ENCODE measurements at regions not wholly inside any gene's neighbourhood (a gene's known extent, or its start where the extent isn't known, plus 50 kb on each side); places are given as distances from the start of the nearest gene placed in this dataset.

DNA sequence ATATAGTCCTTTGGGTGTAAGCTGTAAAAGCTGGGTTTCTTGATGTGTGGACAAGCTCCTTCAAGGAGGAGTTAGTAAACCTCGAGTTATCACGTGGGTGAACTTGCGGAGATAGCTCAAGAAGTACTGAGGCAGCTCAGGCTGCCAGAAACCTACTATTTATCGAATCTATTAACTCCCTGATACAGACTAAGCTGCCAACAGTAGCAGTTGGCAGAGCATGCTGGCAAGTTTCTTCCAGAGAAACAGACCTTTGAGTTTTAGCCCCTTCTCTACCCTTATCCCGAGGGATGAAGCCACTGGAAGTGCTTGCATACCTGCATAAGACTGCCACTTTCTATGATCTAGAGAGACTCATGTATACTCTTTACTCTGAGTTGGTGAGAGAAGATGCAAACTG, 624.5 kb upstream of the USP24 start:
- Histone ChIP-seq H3K27me3 (ENCODE audit: control insufficient read depth, insufficient read depth, low read length) (no peaks in the 10 kb centered on the region), H3K4me3 (ENCODE audit: low read depth, low read length) (no peak overlapping the region), H3K9ac (ENCODE audit: low read depth, low read length) (no peak overlapping the region), H3K27ac (ENCODE audit: low read depth, low read length) (no peak overlapping the region), H3K9me3 (ENCODE audit: control insufficient read depth, insufficient read depth, low read length) (no peaks in the 10 kb centered on the region), H3K36me3 (ENCODE audit: control insufficient read depth, insufficient read depth, low read length) (no peaks in the 10 kb centered on the region), H3K4me1 (ENCODE audit: control insufficient read depth, insufficient read depth, low read length) (no peaks in the 10 kb centered on the region)

DNA sequence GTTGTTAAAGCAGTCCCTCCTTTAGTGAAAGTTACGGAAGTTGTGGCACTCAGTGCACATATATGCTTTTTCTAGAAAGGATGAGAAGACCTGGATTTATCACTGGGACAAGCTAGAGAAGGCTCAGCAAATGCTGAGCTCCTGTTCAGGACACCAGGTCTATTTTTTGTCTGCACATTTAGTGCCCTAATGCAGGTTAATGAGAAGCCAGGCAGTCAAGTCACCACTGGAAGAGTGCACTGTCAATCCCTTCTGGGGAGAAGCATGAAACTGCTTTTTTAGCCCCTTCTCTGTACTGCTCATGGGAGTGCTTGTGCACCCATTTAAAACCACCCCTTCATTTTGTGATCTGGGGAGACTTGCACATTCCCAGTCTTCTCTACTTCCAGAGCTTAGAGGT, 624.1 kb upstream of the USP24 start:
- Histone ChIP-seq H3K27me3 (ENCODE audit: control insufficient read depth, insufficient read depth, low read length) (no peaks in the 10 kb centered on the region), H3K4me1 (ENCODE audit: control insufficient read depth, insufficient read depth, low read length) (peaks cover 1% of the 10 kb centered on the region), H3K9me3 (ENCODE audit: control insufficient read depth, insufficient read depth, low read length) (no peaks in the 10 kb centered on the region), H3K27ac (ENCODE audit: low read depth, low read length) (no peak overlapping the region), H3K9ac (ENCODE audit: low read depth, low read length) (no peak overlapping the region), H3K36me3 (ENCODE audit: control insufficient read depth, insufficient read depth, low read length) (no peaks in the 10 kb centered on the region), H3K4me3 (ENCODE audit: low read depth, low read length) (no peak overlapping the region)

DNA sequence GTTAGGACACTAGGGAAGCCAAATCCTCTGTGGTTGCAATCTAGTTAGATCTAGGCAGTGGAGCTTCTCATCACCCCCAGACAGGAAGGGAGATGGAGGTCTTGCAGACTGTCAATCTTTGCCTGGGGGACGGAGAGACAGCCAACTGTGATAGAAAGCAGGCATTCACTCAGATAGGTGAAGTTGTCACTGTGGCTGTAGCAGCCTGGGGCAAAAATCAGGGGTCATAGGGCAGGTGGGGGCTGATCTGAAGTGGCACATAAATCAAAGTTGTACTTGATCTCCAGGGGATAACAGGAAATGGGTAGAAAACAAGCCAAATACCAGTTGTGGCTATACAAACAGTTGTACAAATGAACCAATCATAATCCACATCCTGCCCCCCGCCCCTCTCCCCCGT, 620.9 kb upstream of the USP24 start:
- no peak overlapping the region for H3K27ac ChIP-seq (ENCODE audit: low read depth, low read length)
- no peak overlapping the region for H3K9ac ChIP-seq (ENCODE audit: low read depth, low read length)
- H3K36me3 ChIP-seq (ENCODE audit: control insufficient read depth, insufficient read depth, low read length) = no peaks in the 10 kb centered on the region

GRCh38 chr1:55833529-55834091, 618.4 kb upstream of the USP24 start:
- H3K36me3 ChIP-seq (ENCODE audit: control insufficient read depth, insufficient read depth, low read length) = no peaks in the 10 kb centered on the region
- H3K27me3 ChIP-seq (ENCODE audit: control insufficient read depth, insufficient read depth, low read length) = no peaks in the 10 kb centered on the region
- H3K9me3 ChIP-seq (ENCODE audit: control insufficient read depth, insufficient read depth, low read length) = no peaks in the 10 kb centered on the region
- H3K27ac ChIP-seq (ENCODE audit: low read depth, low read length) = no peak overlapping the region
- H3K4me3 ChIP-seq (ENCODE audit: low read depth, low read length) = no peak overlapping the region
- H3K9ac ChIP-seq (ENCODE audit: low read depth, low read length) = no peak overlapping the region
- peaks cover 6% of the 10 kb centered on the region for H3K4me1 ChIP-seq (ENCODE audit: control insufficient read depth, insufficient read depth, low read length)

More for the DNA sequence above, 620.9 kb upstream of the USP24 start:
- H3K4me3 ChIP-seq (ENCODE audit: low read depth, low read length) = no peak overlapping the region
- H3K9me3 ChIP-seq (ENCODE audit: control insufficient read depth, insufficient read depth, low read length) = no peaks in the 10 kb centered on the region
- peaks cover 6% of the 10 kb centered on the region for H3K4me1 ChIP-seq (ENCODE audit: control insufficient read depth, insufficient read depth, low read length)
- H3K27me3 ChIP-seq (ENCODE audit: control insufficient read depth, insufficient read depth, low read length) = no peaks in the 10 kb centered on the region

DNA sequence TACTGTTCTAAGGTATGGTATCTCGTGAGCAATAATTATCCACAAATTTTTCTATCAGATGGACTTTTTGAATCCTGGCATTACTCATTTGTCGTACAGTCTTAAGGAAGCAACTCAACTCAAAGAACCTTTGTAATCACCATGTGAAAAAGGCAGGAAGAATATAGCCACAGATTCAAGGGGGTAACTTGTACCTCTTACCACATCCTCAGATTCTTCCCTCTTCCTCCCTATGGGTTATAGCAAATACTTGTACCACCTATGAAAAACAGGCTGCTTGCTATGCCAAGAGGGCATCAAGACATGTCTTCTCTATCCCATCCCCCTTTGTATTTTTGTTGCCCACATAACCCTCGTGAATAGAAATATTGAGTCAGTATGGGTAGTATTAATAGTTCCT, 616.6 kb upstream of the USP24 start:
- H3K4me3 ChIP-seq (ENCODE audit: low read depth, low read length) = no peak overlapping the region
- H3K27ac ChIP-seq (ENCODE audit: low read depth, low read length) = no peak overlapping the region
- no peaks in the 10 kb centered on the region for H3K36me3 ChIP-seq (ENCODE audit: control insufficient read depth, insufficient read depth, low read length)
- peaks cover 6% of the 10 kb centered on the region for H3K4me1 ChIP-seq (ENCODE audit: control insufficient read depth, insufficient read depth, low read length)
- H3K9me3 ChIP-seq (ENCODE audit: control insufficient read depth, insufficient read depth, low read length) = no peaks in the 10 kb centered on the region
- H3K9ac ChIP-seq (ENCODE audit: low read depth, low read length) = no peak overlapping the region
- no peaks in the 10 kb centered on the region for H3K27me3 ChIP-seq (ENCODE audit: control insufficient read depth, insufficient read depth, low read length)

GRCh38 chr1:55828044-55828443, 612.9 kb upstream of the USP24 start:
- H3K4me1 ChIP-seq (ENCODE audit: control insufficient read depth, insufficient read depth, low read length) = no peaks in the 10 kb centered on the region
- no peak overlapping the region for H3K27ac ChIP-seq (ENCODE audit: low read depth, low read length)
- no peak overlapping the region for H3K4me3 ChIP-seq (ENCODE audit: low read depth, low read length)
- H3K9me3 ChIP-seq (ENCODE audit: control insufficient read depth, insufficient read depth, low read length) = no peaks in the 10 kb centered on the region
- H3K36me3 ChIP-seq (ENCODE audit: control insufficient read depth, insufficient read depth, low read length) = no peaks in the 10 kb centered on the region
- H3K9ac ChIP-seq (ENCODE audit: low read depth, low read length) = no peak overlapping the region
- no peaks in the 10 kb centered on the region for H3K27me3 ChIP-seq (ENCODE audit: control insufficient read depth, insufficient read depth, low read length)

GRCh38 chr1:55827350-55827749, 612.2 kb upstream of the USP24 start:
- H3K27ac ChIP-seq (ENCODE audit: low read depth, low read length) = no peak overlapping the region
- no peaks in the 10 kb centered on the region for H3K9me3 ChIP-seq (ENCODE audit: control insufficient read depth, insufficient read depth, low read length)
- H3K36me3 ChIP-seq (ENCODE audit: control insufficient read depth, insufficient read depth, low read length) = no peaks in the 10 kb centered on the region
- no peaks in the 10 kb centered on the region for H3K4me1 ChIP-seq (ENCODE audit: control insufficient read depth, insufficient read depth, low read length)
- no peak overlapping the region for H3K4me3 ChIP-seq (ENCODE audit: low read depth, low read length)
- no peak overlapping the region for H3K9ac ChIP-seq (ENCODE audit: low read depth, low read length)
- no peaks in the 10 kb centered on the region for H3K27me3 ChIP-seq (ENCODE audit: control insufficient read depth, insufficient read depth, low read length)

DNA sequence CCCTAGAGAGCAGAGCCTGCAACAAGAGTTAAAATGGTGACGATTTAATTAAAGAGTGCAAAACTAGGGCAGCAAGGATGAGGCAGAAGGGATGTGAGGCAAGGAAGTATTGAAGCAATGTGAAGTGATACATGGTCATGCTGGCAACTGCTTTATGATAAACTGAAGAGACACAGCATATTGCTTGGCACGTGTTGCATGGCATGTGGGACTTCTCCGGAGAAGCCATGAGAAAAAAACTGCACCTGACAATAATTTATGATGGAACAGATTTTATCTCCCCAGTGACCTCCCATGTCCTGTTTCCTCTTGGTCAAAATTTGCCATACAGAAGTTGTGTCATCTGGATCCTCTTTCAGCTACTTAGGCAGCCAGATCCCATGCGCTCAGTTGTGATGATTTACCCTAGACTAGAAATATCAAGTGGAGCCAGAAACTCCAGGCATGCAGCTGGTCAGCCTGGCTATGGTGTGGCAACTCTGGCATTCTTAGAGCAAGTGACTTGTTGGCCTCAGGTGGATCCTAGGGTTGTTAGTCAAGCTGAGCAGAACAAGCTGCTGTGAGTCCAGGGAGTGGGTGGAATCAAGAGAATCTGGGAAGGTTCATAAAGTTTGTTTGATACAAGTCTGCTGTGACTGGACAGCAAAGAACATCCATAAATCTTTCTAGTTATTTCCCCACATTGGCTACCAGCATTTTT, 611.4 kb upstream of the USP24 start:
- H3K27me3 ChIP-seq (ENCODE audit: control insufficient read depth, insufficient read depth, low read length) = no peaks in the 10 kb centered on the region
- no peaks in the 10 kb centered on the region for H3K36me3 ChIP-seq (ENCODE audit: control insufficient read depth, insufficient read depth, low read length)
- H3K4me1 ChIP-seq (ENCODE audit: control insufficient read depth, insufficient read depth, low read length) = no peaks in the 10 kb centered on the region
- no peaks in the 10 kb centered on the region for H3K9me3 ChIP-seq (ENCODE audit: control insufficient read depth, insufficient read depth, low read length)
- H3K4me3 ChIP-seq (ENCODE audit: low read depth, low read length) = no peak overlapping the region
- no peak overlapping the region for H3K27ac ChIP-seq (ENCODE audit: low read depth, low read length)
- H3K9ac ChIP-seq (ENCODE audit: low read depth, low read length) = no peak overlapping the region

GRCh38 chr1:55825461-55825860, 610.3 kb upstream of the USP24 start:
- Histone ChIP-seq H3K9me3 (ENCODE audit: control insufficient read depth, insufficient read depth, low read length) (no peaks in the 10 kb centered on the region), H3K36me3 (ENCODE audit: control insufficient read depth, insufficient read depth, low read length) (no peaks in the 10 kb centered on the region), H3K27me3 (ENCODE audit: control insufficient read depth, insufficient read depth, low read length) (no peaks in the 10 kb centered on the region), H3K4me3 (ENCODE audit: low read depth, low read length) (no peak overlapping the region), H3K9ac (ENCODE audit: low read depth, low read length) (no peak overlapping the region), H3K27ac (ENCODE audit: low read depth, low read length) (no peak overlapping the region), H3K4me1 (ENCODE audit: control insufficient read depth, insufficient read depth, low read length) (no peaks in the 10 kb centered on the region)

GRCh38 chr1:55824251-55824640, 609.1 kb upstream of the USP24 start:
- Histone ChIP-seq H3K27ac (ENCODE audit: low read depth, low read length) (no peak overlapping the region), H3K27me3 (ENCODE audit: control insufficient read depth, insufficient read depth, low read length) (no peaks in the 10 kb centered on the region)

GRCh38 chr1:55823541-55824250, 608.5 kb upstream of the USP24 start:
- Histone ChIP-seq H3K4me1 (ENCODE audit: control insufficient read depth, insufficient read depth, low read length) (no peaks in the 10 kb centered on the region), H3K27me3 (ENCODE audit: control insufficient read depth, insufficient read depth, low read length) (no peaks in the 10 kb centered on the region), H3K4me3 (ENCODE audit: low read depth, low read length) (no peak overlapping the region), H3K27ac (ENCODE audit: low read depth, low read length) (no peak overlapping the region), H3K36me3 (ENCODE audit: control insufficient read depth, insufficient read depth, low read length) (no peaks in the 10 kb centered on the region), H3K9ac (ENCODE audit: low read depth, low read length) (no peak overlapping the region), H3K9me3 (ENCODE audit: control insufficient read depth, insufficient read depth, low read length) (no peaks in the 10 kb centered on the region)

More at GRCh38 chr1:55824251-55824640, 609.1 kb upstream of the USP24 start:
- no peaks in the 10 kb centered on the region for H3K4me1 ChIP-seq (ENCODE audit: control insufficient read depth, insufficient read depth, low read length)
- no peak overlapping the region for H3K9ac ChIP-seq (ENCODE audit: low read depth, low read length)
- no peak overlapping the region for H3K4me3 ChIP-seq (ENCODE audit: low read depth, low read length)
- H3K9me3 ChIP-seq (ENCODE audit: control insufficient read depth, insufficient read depth, low read length) = no peaks in the 10 kb centered on the region
- no peaks in the 10 kb centered on the region for H3K36me3 ChIP-seq (ENCODE audit: control insufficient read depth, insufficient read depth, low read length)

Data from HUES48 (cell line).